ENCODE measurements at regions not wholly inside any gene's neighbourhood (a gene's known extent, or its start where the extent isn't known, plus 50 kb on each side); places are given as distances from the start of the nearest gene placed in this dataset.
"Not testable (repeated sequence)": the region's sequence is repeated elsewhere in the genome, so short reads cannot be mapped to it uniquely, and the experiment has no call there.

DNA sequence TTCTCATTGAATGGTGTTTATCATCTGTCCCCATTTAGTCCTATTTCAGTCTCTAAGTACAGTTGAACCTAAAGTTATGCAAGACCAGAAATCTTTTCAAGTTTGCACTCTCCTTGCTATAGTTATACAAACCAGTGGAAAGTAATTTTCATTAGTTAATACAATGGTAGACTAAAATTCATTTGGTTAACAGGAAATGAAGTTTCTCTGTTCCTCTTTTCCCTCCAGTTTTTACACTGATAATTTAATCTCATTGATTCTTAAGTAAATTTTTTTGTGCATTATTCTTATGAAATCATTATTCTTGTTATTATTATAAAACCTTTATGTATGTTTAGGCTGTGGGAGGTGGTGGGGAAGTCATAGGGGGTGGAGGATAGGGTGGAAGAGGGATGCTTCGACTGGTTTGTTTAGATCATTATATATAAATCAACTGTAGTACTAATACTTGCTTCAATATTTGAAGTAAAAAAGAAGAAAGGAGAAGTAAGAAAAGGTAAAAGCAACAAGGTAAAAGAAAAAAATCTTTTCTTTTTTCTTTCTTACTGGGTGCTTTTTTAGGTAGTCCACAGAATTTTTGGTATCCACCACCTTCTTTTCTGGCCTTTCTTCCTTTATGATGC lies 104.1 kb downstream of the GPR85 start:
- intact Hi-C loops (cut with micrococcal nuclease): no loop called here

DNA sequence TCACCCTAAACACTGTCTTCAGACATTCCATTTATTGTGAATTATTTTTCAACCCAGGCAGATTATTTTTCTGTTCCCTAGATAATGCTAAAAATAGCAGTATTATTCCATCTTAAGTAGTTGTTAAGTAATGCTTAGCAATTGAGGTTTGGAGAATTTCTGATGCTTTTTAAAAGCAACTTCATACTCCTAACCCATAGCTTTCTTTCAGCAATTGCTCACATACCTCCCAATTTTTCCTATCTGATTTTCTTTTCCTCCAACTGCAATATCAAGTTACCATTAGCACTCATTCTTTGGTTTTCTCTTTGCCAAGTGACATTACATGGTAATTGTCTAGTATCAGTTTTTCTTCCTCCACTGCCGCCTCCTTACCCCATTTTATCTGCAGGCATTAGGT lies 104.7 kb downstream of the GPR85 start:
- intact Hi-C loops (cut with micrococcal nuclease): no loop called here

DNA sequence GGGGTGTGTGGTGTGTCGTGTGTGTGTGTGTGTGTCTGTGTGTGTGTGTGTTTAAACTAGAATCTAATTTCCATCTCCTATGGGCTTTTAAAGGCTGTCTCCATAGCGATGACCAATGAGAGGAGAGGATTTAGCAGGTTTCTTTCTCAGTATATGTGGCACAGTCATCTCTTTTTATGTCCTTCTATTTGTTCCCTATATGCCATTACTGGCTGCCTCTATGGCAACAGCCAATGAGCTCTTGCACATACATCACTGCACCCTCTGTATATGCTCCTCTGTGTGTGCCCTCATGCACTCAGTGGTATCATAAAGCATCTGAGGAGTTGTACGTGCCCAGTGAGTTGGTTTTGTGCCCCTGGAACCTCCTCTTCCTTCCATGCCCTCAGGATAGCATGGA lies 107.6 kb downstream of the GPR85 start:
- intact Hi-C loops (cut with micrococcal nuclease): not testable (repeated sequence)

DNA sequence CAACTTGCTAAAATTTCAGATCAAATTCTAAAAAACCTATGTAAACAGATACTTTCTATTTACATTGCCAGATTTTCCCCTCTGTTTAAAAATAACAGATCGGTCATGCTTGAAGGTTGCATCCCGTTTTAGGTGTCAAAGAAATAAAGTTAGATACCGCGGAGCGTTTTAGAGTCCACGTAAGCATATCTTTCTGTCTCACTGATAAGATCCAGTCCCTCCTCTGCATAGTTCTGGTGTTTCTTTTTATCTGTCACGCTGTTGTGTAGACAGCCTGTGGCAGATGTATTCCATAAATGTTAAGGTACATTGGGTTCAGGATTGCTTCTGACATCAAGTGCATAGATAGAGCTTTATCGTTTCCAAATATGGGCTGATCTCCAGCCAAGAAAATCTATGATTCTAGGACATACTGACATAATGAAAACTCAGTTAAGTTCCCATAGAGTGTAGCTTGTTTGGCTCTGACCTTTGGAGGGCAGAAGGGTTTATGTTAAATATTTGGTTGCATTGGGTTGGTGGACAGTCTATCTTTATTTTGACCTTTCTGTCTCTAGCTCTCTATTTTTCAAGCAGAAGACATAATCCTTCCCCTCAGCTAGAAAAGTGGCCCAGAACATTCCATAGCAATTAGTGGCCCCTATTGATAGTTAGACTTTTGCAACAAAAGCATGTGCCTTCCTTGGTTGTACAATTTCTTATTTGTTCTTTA lies 109.2 kb downstream of the GPR85 start:
- intact Hi-C loops (cut with micrococcal nuclease): not testable (repeated sequence)

DNA sequence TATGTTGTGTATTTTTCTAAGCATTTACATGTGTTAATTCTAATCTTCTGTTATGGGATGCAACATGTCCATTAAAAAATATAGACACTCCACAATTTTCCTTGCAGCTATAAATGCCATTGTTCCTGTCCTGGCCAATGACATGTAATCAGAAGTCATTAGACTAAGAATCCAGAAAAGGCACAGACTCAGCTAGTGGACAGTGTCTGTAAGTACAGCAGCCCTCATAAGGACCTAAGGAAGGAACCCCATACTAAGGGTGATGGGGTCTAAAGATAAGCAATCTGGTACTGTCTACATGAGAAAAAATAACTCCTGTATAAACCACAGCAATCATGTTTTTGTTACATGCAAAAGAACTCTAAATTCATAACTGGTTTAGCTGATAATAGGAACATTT lies 115.9 kb downstream of the GPR85 start:
- intact Hi-C loops (cut with micrococcal nuclease): no loop called here

DNA sequence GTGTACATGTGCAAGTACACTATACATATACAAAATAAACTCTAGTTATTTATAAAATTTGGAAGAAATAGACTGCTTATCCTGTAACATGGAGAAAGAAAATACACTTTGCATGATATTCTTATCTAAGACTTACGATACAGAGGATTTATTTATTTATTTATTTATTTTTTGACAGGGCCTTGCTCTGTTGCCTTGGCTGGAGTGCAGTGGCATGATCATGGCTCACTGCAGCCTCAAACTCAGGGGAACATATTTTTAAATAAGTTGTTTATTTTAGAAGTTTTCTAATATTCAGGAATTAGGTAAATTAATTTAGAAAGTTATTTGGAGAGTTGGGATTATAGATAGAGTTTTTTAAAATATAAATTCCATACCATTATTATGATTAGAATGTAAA lies 116.7 kb downstream of the GPR85 start:
- intact Hi-C loops (cut with micrococcal nuclease): no loop called here

DNA sequence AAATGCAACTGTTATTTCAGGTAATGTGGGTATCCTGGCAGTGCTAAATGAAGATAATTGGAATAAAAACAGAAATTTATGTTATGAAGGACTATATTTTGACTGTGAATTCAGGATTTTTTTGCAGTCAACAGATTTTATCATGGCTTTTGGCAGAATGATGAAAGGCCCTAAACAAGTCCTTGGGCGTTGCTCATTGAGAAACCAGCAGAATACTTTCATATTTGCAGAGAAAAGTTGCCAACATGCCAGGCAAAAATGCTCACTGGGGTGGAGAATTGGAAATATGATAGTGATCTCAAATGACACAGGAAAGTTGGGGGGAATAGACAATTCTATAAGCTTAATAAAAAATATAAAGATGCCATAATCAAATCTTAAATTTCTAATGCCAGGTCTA lies 121.1 kb downstream of the GPR85 start:
- intact Hi-C loops (cut with micrococcal nuclease): no loop called here

DNA sequence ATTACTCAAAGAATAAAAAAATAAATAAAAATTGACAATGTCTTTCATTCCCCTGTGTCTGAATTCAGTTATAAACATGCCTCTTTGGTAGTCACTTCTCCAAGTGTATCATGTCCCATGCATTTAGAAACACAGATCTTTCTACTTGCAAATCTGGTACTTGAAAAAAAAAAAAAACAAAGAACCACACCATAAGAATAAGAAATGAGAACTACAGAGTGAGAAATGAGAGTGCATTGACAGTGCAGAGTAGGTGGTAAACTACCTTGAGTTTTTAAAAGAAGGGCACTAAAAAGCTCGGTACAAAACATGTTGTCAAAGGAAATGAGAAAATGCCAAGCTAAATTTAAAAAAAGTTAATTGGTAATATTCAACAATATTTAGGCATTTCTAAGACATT lies 123.0 kb downstream of the GPR85 start:
- intact Hi-C loops (cut with micrococcal nuclease): no loop called here

DNA sequence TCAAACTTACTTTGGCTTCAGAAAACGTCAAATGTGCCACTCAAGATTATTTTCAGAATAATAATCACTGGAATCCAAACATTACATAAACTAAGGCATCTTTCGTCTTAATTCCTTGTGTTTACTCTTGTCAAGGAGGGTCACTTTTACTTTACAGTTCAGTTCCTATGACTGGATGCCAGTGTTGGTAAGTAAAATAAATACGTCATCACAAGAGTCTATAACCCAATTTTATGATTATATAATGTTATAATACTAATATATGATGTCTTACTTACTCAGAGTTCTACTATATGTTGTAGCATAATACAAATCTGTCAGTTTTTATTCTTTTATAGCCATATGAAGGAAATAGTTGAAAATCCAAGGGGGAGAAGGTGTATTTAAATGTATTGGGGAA lies 123.8 kb downstream of the GPR85 start:
- intact Hi-C loops (cut with micrococcal nuclease): no loop called here

DNA sequence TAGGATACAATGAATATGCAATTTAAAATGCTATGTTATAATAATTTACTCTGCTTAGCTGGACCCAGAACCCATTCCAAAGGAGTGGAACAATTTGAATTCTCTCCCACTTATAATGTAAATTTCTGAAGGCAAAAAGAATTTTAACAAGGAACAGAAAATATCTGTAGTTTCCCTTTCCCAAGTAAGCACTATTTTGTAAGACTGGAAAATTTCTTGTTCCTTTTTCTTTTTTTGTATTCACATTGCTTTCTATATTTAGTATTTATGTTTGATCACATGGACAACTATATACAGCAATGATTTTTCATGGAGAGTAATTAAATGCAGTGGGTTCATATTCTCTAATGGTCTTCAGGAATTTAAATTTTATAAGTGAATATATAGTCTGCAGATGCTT lies 127.4 kb downstream of the GPR85 start:
- intact Hi-C loops (cut with micrococcal nuclease): no loop called here

DNA sequence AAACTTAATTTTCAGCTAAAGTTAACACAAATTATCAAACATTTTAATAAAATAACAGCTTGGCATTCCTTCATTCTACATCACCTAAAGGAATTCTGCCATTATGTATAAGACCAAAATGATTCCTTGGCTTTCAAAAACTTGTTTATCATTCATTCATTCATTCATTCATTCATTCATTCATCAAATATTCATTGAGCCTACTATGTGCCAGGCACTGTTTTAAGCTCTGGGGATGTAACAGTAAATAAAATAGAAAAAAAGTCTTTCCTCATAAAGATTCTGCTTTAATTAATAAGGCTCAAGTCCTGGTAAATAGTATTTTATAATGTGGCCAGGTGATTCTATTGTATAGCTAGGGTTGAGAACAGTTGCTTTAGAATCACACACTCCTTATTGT lies 127.9 kb downstream of the GPR85 start:
- intact Hi-C loops (cut with micrococcal nuclease): no loop called here

DNA sequence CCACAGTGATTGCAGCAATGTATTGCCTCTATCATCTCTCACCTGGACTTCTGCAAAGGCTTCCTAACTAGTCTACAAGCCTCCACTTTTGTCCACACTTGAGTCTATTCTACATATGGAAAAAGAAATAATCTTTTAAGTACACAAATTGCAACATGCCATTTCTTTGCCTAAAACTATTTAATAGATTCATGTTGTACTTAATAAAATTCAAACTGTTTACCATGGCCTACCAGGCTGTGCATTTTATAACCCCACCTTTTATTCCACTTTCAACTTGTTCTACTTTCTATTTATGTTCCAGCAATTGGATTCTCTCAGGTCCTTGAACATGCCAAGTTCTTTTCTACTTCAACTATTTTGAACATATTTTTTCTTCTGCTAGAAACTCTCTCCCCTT lies 128.7 kb downstream of the GPR85 start:
- intact Hi-C loops (cut with micrococcal nuclease): no loop called here

DNA sequence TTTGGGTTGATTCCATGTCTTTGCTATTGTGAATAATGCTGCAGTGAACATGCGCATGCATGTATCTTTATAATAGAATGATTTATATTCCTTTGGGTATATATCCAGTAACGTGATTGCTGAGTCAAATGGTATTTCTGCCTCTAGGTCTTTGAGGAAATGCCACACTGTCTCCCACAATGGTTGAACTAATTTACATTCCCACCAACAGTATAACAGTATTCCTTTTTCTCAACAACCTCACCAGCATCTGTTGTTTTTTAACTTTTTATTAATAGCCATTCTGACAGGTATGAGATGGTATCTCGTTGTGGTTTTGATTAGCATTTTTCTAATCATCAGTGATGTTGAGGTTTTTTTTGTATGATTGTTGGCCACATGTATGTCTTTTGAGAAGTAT lies 133.6 kb downstream of the GPR85 start:
- intact Hi-C loops (cut with micrococcal nuclease): not testable (repeated sequence)

DNA sequence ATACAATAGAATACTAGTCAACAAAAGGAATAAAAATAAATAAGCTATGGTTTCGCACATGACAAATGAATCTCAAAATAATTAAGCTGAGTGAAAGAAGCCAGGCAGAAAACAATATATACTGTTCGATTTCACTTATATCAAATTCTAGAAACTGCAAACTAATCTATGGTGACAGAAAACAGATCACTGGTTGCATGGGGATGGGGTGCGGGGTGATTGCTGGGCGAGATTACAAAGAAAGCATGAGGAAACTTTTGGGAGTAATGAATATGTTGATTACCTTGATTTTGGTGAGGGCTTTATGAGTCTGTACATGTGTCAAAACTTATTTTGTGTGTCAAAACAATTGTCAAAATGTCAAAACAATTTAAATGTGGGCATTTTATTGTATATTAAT lies 135.6 kb downstream of the GPR85 start:
- intact Hi-C loops (cut with micrococcal nuclease): no loop called here

DNA sequence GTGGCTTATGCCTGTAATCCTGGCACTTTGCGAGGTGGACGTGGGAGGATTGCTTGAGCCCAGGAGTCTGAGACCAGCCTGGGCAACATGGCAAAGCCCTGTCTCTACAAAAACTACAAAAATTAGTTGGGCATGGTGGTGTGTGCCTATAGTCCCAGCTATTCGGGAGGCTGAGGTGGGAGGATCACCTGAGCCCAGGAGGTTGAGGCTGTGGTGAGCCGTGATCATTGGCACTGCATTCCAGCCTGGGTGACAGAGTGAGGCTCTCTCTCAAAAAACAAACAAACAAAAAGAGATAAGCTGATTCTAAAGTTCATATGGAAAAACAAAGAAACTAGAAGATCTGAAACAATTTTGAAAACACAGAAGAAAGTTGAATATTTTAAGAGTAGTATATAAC lies 136.9 kb downstream of the GPR85 start:
- intact Hi-C loops (cut with micrococcal nuclease): not testable (repeated sequence)

DNA sequence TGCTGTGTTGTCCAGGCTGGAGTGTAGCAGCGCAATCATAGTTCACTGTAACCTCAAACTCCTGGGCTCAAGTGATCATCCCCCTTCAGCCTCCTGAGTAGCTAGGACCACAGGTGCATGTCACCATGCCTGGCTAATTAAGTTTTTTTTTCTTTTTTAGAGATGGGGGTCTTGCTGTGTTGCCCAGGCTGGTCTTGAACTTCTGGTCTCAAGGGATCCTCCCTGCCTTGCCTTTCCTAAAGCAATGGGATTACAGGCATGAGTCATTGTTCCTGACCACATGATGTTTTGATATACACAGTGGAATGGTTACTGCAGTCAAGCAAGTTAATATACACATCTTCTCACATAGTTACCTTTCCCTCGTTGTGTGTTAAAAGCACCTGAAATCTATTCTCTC lies 140.3 kb downstream of the GPR85 start:
- intact Hi-C loops (cut with micrococcal nuclease): no loop called here

DNA sequence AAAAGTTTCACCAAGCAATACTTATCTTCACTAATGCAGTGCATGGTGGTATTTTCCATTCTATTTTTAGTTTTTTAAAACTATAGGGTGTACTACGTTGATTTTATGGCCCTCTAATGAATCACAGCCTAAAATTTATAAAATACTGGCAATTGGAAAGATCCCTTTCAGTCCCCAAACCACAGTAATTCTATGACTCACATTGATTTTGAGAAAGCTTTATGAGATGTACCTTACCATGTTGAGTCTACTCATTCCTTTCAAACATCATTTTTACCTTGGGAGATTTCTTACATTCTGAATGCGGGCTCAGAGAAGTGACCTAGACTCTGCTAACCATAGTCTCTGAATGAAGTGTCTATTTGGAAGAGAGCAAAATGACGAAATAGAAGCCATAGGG lies 141.6 kb downstream of the GPR85 start:
- intact Hi-C loops (cut with micrococcal nuclease): no loop called here

DNA sequence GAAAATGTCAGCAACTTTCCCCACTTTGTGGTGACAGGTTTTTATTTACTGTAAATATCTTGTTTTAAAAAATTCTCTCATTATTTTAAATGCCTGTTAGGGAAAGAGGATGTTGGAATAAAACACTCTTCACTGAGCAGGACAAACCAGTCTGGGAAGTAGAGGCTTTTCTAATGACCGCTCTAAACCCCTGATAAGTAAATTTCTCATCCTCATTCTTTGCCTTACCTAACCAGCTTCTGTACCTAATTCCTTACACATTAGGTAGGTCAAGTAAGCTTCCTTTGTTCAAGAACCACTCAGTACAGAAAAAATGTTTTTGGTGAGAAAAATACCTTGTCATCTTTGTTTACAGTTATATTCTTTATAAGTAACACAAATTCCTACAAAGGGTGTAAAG lies 143.6 kb downstream of the GPR85 start:
- intact Hi-C loops (cut with micrococcal nuclease): loop anchor here (5.0 kb wide), 1 partner anchor 1381 kb away; the partner anchor contains the start of gene IMMP2L

DNA sequence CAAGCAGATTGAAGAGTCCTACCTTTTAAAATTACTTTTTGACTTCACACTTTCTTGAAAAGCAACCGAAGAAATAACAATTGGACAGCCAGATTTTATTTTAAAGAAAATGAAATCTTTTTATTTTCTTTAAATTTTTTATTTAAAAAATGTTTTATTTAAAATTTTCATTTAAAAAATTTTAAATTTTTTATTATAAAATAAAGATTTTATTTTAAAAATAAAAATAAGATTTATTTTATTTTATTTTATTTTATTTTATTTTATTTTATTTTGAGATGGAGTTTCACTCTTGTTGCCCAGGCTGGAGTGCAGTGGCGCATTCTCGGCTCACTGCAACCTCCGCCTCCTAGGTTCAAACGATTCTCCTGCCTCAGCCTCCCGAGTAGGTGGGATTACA lies 144.5 kb downstream of the GPR85 start:
- intact Hi-C loops (cut with micrococcal nuclease): loop anchor here (5.0 kb wide), 1 partner anchor 1380 kb away; the partner anchor contains the start of gene IMMP2L

DNA sequence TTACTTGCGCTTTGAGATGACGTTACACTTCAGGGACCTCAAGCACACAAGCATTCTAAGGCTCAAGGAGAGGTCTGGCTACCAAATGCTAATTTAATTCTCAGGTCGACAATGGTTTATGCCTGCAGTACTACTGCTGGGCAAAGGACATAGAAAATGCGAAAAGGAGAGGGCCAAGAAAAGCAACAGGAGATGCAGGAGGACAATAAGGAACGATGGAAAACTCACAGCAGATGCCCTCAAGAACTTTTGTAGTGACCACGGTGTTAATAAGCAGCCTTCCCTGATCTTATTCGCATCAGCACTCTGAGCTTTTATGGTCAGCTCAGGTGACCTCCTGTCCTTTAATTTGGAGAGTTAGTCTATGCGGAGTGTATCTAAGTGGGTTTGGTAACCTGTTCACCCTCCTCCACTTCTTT lies 146.3 kb downstream of the GPR85 start:
- intact Hi-C loops (cut with micrococcal nuclease): loop anchor here (1.0 to 5.0 kb wide), 4 partner anchors 178 to 1378 kb away; partner anchors contain the start of genes DOCK4, IFRD1, IMMP2L and SMIM30

DNA sequence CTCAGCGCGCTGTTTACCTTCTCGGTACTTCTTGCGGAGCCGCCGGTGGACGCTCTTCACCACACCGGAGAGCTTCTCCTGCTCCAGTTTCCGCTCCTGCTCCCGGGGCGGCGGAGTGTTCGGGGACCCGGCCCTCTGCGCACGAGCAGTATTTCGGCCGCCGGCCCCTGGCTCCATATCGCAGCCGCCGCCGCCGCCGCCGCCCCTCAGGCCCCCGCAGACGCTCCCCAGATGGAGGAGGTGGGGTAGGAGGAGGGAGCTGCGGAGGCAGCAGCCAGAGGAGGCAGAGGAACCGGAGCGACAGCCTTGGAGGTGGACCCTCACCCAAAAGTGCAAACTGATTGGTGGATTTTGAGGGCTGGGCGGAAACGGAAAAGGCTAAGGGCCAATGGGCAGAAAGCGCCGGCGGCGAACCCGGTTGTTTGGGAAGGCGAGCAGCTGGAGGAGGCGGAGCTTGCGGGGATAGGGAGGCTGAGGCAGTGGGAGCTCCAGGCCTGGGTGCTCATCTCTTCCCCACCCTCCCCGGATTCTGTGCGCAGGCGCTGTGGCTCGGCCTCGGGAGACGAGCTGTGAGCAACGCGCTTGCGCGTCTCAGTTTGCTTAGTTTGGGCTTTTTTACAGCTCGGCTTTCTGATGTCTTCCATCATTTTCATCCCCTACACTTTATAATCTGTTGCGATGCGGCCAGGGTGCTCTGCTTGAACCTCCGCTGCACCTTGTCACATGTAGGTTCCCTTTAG lies 146.9 kb downstream of the GPR85 start:
- intact Hi-C loops (cut with micrococcal nuclease): loop anchor here (1.0 to 5.0 kb wide), 5 partner anchors 149 to 1377 kb away; partner anchors contain the start of genes DOCK4, IFRD1, IMMP2L and SMIM30

Measured in T-helper 2 cell treated with Interferon-gamma antibody and Interleukin-4, amounts not matched to agents 100 ng/mL and 5 ng/mL, for 36 hours (primary cell).